ENCODE measurements at regions not wholly inside any gene's neighbourhood (a gene's known extent, or its start where the extent isn't known, plus 50 kb on each side); places are given as distances from the start of the nearest gene placed in this dataset.

- DNase-seq (ENCODE audit: low read depth in 1 of 2, low spot score in 1 of 2): no peak
- no peak for TF ChIP-seq CTCF (IDR thresholded peaks at IDR 0.05; ENCODE audit: low read depth, low read length)
- Histone ChIP-seq H3K27ac (no peak overlapping the region), H3K9me3 (ENCODE audit: low read depth) (no peaks in the 10 kb centered on the region), H3K27me3 (no peaks in the 10 kb centered on the region), H3K36me3 (no peaks in the 10 kb centered on the region), H3K4me3 (no peak overlapping the region), H3K4me1 (ENCODE audit: low read depth) (no peaks in the 10 kb centered on the region)
These were observed 61.7 kb upstream of the ZMYND8 start for GRCh38 chr20:47418069-47418757.

GRCh38 chr20:47419953-47420514 is 63.5 kb upstream of the ZMYND8 start:
- no peak overlapping the region for H3K4me3 ChIP-seq
- TF ChIP-seq CTCF (IDR thresholded peaks at IDR 0.05; ENCODE audit: low read depth, low read length): no peak
- H3K9me3 ChIP-seq (ENCODE audit: low read depth): no peaks in the 10 kb centered on the region
- H3K4me1 ChIP-seq (ENCODE audit: low read depth): no peaks in the 10 kb centered on the region
- no peak for DNase-seq (ENCODE audit: low read depth in 1 of 2, low spot score in 1 of 2)
- H3K27ac ChIP-seq: no peak overlapping the region
- no peaks in the 10 kb centered on the region for H3K27me3 ChIP-seq
- H3K36me3 ChIP-seq: no peaks in the 10 kb centered on the region

GRCh38 chr20:47421076-47421475 is 64.6 kb upstream of the ZMYND8 start:
- no peaks in the 10 kb centered on the region for H3K27me3 ChIP-seq
- H3K36me3 ChIP-seq: no peaks in the 10 kb centered on the region
- TF ChIP-seq CTCF (IDR thresholded peaks at IDR 0.05; ENCODE audit: low read depth, low read length): no peak
- H3K4me1 ChIP-seq (ENCODE audit: low read depth): no peaks in the 10 kb centered on the region
- H3K4me3 ChIP-seq: no peak overlapping the region
- no peaks in the 10 kb centered on the region for H3K9me3 ChIP-seq (ENCODE audit: low read depth)
- DNase-seq (ENCODE audit: low read depth in 1 of 2, low spot score in 1 of 2): no peak
- no peak overlapping the region for H3K27ac ChIP-seq

- H3K4me3 ChIP-seq: no peak overlapping the region
- no peak for DNase-seq (ENCODE audit: low read depth in 1 of 2, low spot score in 1 of 2)
- no peak overlapping the region for H3K27ac ChIP-seq
- TF ChIP-seq CTCF (IDR thresholded peaks at IDR 0.05; ENCODE audit: low read depth, low read length): no peak
- H3K36me3 ChIP-seq: no peaks in the 10 kb centered on the region
- H3K9me3 ChIP-seq (ENCODE audit: low read depth): no peaks in the 10 kb centered on the region
- H3K4me1 ChIP-seq (ENCODE audit: low read depth): no peaks in the 10 kb centered on the region
- no peaks in the 10 kb centered on the region for H3K27me3 ChIP-seq
These were observed 67.1 kb upstream of the ZMYND8 start for GRCh38 chr20:47423586-47423985.

- TF ChIP-seq CTCF (IDR thresholded peaks at IDR 0.05; ENCODE audit: low read depth, low read length): no peak
- no peaks in the 10 kb centered on the region for H3K4me1 ChIP-seq (ENCODE audit: low read depth)
- DNase-seq (ENCODE audit: low read depth in 1 of 2, low spot score in 1 of 2): no peak
These were observed 70.6 kb upstream of the ZMYND8 start for GRCh38 chr20:47427067-47427466.

More at GRCh38 chr20:47427067-47427466, 70.6 kb upstream of the ZMYND8 start:
- Histone ChIP-seq H3K27ac (no peak overlapping the region), H3K4me3 (no peak overlapping the region), H3K36me3 (no peaks in the 10 kb centered on the region), H3K9me3 (ENCODE audit: low read depth) (no peaks in the 10 kb centered on the region), H3K27me3 (no peaks in the 10 kb centered on the region)

Measured in cardiac muscle cell (in vitro differentiated cells and primary cell).